Neuron (in vitro differentiated cells): ENCODE measurements at regions not wholly inside any gene's neighbourhood (a gene's known extent, or its start where the extent isn't known, plus 50 kb on each side); places are given as distances from the start of the nearest gene placed in this dataset.
"Not testable (repeated sequence)": the region's sequence is repeated elsewhere in the genome, so short reads cannot be mapped to it uniquely, and the experiment has no call there.

Experiments used
- H2AFZ ChIP-seq: one replicate; pipeline ENCODE4 v1.6.1; 2013; ENCODE audit warnings: low read depth, mild to moderate bottlenecking, inconsistent platforms, low read length, moderate library complexity
- H3K27me3 ChIP-seq: one replicate; pipeline ENCODE4 v1.6.1; 2013; ENCODE audit warnings: low read length; ENCODE audit not compliant: insufficient read depth
- H3K36me3 ChIP-seq: one replicate; pipeline ENCODE4 v1.6.1; 2013; ENCODE audit warnings: low read length; ENCODE audit not compliant: insufficient read depth
- H3K4me1 ChIP-seq: one replicate; pipeline ENCODE4 v1.6.1; 2013; ENCODE audit warnings: low read length; ENCODE audit not compliant: insufficient read depth
- H3K4me3 ChIP-seq: 2 replicates; pipeline ENCODE4 v1.5.1; 2013; ENCODE audit warnings: mild to moderate bottlenecking, low read length, moderate library complexity
- H3K9me3 ChIP-seq: one replicate; pipeline ENCODE4 v1.6.1; 2013; ENCODE audit warnings: low read length

- H3K36me3 ChIP-seq: no peaks in the 10 kb centered on the region
- H3K9me3 ChIP-seq: peaks cover 2% of the 10 kb centered on the region
- no peaks in the 10 kb centered on the region for H3K4me1 ChIP-seq
- no peaks in the 10 kb centered on the region for H3K27me3 ChIP-seq
- H2AFZ ChIP-seq: peak overlapping the region; percentile 43
- no peak overlapping the region for H3K4me3 ChIP-seq
These were observed 353.6 kb downstream of the SPRY2 start for GRCh38 chr13:79987323-79987722.

DNA sequence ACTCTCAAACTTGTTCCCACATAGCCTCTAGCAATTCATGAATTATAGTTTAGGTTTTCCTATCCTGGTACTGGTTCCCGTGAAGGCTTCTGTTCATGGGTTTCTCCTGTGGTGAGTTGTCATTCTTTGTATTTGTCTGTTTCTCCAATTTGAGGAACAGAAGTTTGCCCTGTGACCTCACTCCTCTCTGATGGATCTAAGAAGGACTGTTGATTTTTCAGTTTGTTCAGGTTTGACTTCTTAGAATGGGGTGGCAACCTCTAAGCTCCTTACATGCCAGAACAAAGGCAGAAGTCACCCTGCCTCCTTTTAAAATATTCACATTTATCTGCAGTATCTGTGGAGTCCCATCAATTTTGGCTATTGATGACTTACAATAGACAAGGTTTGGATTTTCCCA, 354.0 kb downstream of the SPRY2 start:
- peaks cover 2% of the 10 kb centered on the region for H3K9me3 ChIP-seq
- no peaks in the 10 kb centered on the region for H3K36me3 ChIP-seq
- H2AFZ ChIP-seq: peak overlapping the region; percentile 43
- H3K4me1 ChIP-seq: no peaks in the 10 kb centered on the region
- no peaks in the 10 kb centered on the region for H3K27me3 ChIP-seq
- no peak overlapping the region for H3K4me3 ChIP-seq

DNA sequence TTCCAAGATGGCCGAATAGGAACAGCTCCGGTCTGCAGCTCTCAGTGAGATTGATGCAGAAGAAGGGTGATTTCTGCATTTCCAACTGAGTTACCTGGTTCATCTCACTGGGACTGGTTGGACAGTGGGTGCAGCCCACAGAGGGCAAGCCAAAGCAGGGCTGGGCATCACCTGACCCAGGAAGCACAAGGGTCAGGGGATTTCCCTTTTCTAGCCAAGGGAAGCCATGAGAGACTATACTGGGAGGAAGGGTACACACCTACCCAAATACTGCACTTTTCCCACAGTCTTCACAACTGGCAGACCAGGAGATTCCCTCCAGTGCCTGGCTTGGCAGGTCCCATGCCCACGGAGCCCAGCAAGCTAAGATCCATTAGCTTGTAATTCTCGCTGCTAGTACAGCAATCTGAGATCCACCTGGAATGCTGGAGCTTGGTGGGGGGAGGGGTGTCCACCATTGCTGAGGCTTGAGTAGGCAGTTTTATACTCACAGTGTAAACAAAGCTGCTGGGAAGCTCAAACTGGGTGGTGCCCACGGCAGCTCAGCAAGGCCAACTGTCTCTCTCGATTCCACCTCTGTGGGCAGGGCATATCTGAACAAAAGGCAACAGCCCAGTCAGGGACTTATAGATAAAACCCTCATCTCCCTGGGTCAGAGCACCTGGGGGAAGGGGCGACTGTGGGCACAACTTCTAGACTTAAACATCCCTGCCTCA, 365.8 kb downstream of the SPRY2 start:
- H2AFZ ChIP-seq, H3K36me3 ChIP-seq, H3K27me3 ChIP-seq, H3K9me3 ChIP-seq, H3K4me1 ChIP-seq, H3K4me3 ChIP-seq: not testable (repeated sequence)

DNA sequence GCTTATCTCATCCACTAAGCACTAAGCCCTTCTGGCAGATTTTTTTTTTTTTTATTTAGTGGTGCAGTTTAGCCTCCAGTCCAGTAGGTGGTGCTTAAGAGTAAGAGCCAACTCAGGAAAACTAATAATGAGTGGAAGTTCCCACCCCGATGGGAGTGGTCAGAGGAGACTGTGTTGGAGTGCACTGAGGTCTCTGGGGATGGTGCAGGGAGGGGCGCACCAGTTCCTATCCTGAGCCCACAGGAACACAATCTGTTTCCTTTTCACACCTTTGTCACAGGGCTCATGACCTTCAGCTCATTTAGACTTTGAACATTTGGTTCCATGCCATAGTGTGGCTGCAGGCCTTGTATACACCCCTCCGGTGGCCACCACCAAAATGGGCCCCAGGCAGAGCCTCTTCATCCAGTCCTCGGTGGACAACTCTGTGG, 367.4 kb downstream of the SPRY2 start:
- H3K4me1 ChIP-seq: no peaks in the 10 kb centered on the region
- H2AFZ ChIP-seq: no peak overlapping the region
- no peaks in the 10 kb centered on the region for H3K36me3 ChIP-seq
- peaks cover 2% of the 10 kb centered on the region for H3K9me3 ChIP-seq
- no peak overlapping the region for H3K4me3 ChIP-seq
- no peaks in the 10 kb centered on the region for H3K27me3 ChIP-seq

DNA sequence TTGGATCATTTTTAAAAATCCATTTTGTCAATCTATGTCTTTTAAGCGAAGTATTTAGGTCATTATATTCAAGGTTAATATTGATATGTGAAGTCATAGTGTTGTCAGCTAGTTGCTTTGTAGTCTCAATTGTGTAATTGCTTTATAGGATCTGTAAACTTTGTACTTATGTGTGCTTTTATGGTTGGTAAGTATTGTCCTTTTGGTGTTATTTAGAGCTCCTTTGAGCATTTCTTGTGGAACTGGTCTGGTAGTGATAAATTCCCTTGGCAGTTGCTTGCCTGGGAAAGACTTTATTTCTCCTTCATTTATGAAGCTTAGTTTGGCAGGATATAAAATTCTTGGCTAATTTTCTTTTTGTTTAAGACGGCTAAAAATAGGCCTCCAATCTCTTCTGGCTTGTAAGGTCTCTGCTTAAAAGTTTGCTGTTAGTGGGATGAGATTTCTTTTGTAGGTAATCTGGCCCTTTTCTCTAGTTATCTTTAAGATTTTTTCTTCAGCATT, 368.8 kb downstream of the SPRY2 start:
- Histone ChIP-seq H3K4me3 (no peak overlapping the region), H3K27me3 (no peaks in the 10 kb centered on the region), H3K36me3 (no peaks in the 10 kb centered on the region), H2AFZ (no peak overlapping the region), H3K9me3 (peaks cover 2% of the 10 kb centered on the region), H3K4me1 (no peaks in the 10 kb centered on the region)

DNA sequence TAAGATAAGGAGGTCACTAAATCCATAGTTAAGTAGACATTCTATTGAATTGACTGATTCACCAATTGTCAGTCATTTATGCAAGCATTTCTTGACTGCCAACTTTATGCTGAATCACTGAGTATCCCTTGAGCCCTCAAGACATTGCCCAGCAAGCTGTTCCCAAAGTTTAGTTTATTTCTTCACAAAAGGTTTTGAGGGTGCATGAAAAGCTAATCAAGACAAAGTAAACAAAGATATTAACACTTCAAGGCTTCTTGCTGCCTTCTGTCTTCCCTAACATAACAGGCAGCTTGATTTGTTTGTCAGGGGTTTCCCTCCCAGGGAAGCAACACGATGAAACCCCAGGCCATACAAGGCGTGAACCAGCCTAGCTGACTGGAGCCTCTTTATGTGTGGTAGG, 374.4 kb downstream of the SPRY2 start:
- no peaks in the 10 kb centered on the region for H3K9me3 ChIP-seq
- H2AFZ ChIP-seq: no peak overlapping the region
- H3K4me1 ChIP-seq: no peaks in the 10 kb centered on the region
- no peak overlapping the region for H3K4me3 ChIP-seq
- no peaks in the 10 kb centered on the region for H3K36me3 ChIP-seq
- no peaks in the 10 kb centered on the region for H3K27me3 ChIP-seq

DNA sequence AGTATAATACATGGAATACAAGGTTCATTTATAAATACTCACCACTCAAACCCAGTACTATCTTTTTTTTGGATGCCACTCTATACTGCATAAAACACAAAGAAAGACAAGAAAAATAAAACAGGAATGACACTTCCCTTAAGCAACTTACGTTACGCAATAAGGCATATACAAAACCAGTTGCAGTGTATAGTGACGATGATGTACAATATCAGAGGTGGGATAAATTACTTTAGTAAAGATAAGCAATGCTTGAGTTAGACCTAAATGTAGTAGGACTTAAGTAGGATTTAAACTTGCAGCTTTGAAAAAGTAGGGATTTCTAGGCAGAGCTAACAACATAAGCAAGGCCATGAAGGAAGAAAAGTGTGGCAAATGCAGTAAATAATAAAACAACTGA, 374.9 kb downstream of the SPRY2 start:
- Histone ChIP-seq H3K9me3 (no peaks in the 10 kb centered on the region), H3K27me3 (no peaks in the 10 kb centered on the region), H3K4me3 (no peak overlapping the region), H3K4me1 (no peaks in the 10 kb centered on the region), H3K36me3 (no peaks in the 10 kb centered on the region), H2AFZ (no peak overlapping the region)

GRCh38 chr13:79946556-79946955, 394.4 kb downstream of the SPRY2 start:
- no peak overlapping the region for H2AFZ ChIP-seq
- no peak overlapping the region for H3K4me3 ChIP-seq
- no peaks in the 10 kb centered on the region for H3K36me3 ChIP-seq
- no peaks in the 10 kb centered on the region for H3K9me3 ChIP-seq
- no peaks in the 10 kb centered on the region for H3K27me3 ChIP-seq
- H3K4me1 ChIP-seq: no peaks in the 10 kb centered on the region

DNA sequence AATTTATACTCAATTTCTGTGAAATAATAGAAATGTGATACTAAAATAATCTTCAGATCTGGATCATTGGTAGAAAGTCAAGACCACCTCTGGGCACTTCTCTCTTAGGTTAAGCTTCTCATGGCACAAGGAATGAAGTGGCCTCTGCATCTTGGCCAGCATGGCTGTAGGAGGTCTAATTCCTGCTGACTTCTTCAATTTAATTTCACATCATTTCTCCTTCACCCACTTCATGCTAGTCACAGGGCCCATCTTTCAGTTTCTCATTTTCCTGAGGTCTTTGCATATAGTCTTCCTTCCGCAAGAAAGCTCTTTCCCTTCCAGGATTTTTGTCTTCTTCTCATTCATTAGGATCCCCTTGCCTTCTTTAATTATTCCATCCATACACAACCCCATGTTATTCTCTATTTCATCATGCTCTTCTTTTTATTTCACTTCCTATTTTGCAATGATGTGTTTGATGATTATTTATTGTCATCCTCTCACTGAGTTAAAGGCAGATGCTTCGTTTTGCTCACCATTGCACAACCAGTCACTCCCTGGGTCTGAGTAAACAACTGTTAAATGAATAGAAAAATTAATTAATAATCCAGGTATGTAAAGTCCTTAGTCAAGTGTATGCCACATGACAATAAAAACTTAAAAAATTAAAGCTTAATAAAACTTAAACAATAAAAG, 397.4 kb downstream of the SPRY2 start:
- H3K27me3 ChIP-seq: no peaks in the 10 kb centered on the region
- H2AFZ ChIP-seq: no peak overlapping the region
- H3K4me3 ChIP-seq: no peak overlapping the region
- H3K36me3 ChIP-seq: no peaks in the 10 kb centered on the region
- no peaks in the 10 kb centered on the region for H3K4me1 ChIP-seq
- H3K9me3 ChIP-seq: no peaks in the 10 kb centered on the region

DNA sequence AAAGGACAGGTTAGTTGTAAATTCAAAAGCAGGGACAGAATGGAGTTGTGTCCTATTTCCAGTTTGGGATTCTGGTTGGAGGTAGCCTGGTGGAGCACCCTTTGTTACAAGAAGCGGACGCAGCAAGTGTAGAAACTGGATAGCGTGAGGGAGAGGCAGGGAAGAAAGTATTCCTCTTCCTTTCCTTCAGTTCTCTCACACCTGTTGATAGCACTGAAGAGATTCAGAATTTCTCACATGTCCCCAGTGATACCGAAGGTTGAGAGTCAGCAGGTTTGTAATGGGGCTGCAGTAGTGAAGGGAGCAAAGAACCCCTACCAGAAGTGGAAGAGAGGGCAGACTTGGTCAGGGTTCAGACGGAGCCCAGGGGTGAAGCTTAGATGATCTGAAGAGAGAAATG, 399.2 kb downstream of the SPRY2 start:
- Histone ChIP-seq H2AFZ (no peak overlapping the region), H3K4me1 (peaks cover 9% of the 10 kb centered on the region), H3K27me3 (no peaks in the 10 kb centered on the region), H3K4me3 (no peak overlapping the region), H3K36me3 (no peaks in the 10 kb centered on the region), H3K9me3 (no peaks in the 10 kb centered on the region)

- Histone ChIP-seq H3K27me3 (no peaks in the 10 kb centered on the region), H3K4me3 (no peak overlapping the region), H2AFZ (no peak overlapping the region), H3K9me3 (no peaks in the 10 kb centered on the region), H3K4me1 (peaks cover 21% of the 10 kb centered on the region), H3K36me3 (no peaks in the 10 kb centered on the region)
These were observed 401.2 kb downstream of the SPRY2 start for GRCh38 chr13:79939689-79940088.

DNA sequence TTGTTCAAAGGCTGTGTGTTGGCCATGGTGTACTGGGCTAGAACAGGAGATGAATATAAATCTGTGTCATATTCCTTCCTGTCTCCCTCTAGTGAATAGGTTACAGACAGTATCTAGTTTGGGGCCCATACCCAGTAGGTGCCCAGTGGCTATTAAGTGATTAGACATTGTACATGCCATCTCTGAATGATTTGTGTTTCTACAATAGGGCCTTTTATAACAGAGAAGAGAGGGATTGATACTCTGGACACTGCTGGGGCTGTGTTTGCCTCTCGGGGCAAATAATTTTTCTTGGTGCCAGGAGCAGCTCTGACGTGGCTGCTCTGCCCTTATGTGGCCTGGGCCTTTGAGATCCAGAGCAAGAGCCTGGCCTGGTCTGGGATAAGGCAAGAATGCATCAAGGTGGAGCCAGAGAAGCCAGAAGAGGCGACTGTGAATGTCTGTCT, 403.1 kb downstream of the SPRY2 start:
- no peak overlapping the region for H3K4me3 ChIP-seq
- H3K4me1 ChIP-seq: peaks cover 21% of the 10 kb centered on the region
- H3K9me3 ChIP-seq: no peaks in the 10 kb centered on the region
- H2AFZ ChIP-seq: no peak overlapping the region
- no peaks in the 10 kb centered on the region for H3K36me3 ChIP-seq
- no peaks in the 10 kb centered on the region for H3K27me3 ChIP-seq

GRCh38 chr13:79937311-79937710, 403.6 kb downstream of the SPRY2 start:
- H3K27me3 ChIP-seq: no peaks in the 10 kb centered on the region
- no peaks in the 10 kb centered on the region for H3K36me3 ChIP-seq
- H2AFZ ChIP-seq: no peak overlapping the region
- H3K4me3 ChIP-seq: no peak overlapping the region
- H3K4me1 ChIP-seq: peaks cover 21% of the 10 kb centered on the region
- H3K9me3 ChIP-seq: no peaks in the 10 kb centered on the region
